ENCODE measurements at regions not wholly inside any gene's neighbourhood (a gene's known extent, or its start where the extent isn't known, plus 50 kb on each side); places are given as distances from the start of the nearest gene placed in this dataset.

DNA sequence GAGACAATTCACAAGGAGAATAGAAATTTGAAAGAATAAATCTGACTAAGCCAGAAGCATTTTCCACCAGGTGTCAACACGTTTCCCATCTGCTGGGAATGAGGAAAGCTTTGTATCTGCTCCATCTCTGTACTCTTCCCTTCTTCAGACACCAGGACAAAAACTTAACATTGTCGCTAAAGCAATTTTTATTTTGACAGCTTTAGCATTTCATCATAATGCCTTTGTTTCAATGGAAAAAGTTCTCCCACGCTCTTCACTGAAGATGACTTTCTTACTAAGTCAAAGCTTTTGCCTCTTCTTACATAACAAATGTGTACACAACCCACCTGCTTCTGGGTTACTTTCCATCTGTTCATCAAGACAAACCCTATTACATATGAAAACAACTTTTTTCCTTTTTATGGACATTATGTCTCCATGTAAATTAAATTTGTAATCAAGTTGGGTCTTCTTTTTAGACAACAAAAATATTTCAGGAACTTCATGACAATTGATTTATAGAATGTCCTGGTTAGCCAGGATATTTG, 141.7 kb upstream of the GUCY1A1 start:
- H2BK120ac ChIP-seq (ENCODE audit: low read depth, low read length, poor library complexity, severe bottlenecking): no peak overlapping the region
- no peaks in the 10 kb centered on the region for H3K4me1 ChIP-seq (ENCODE audit: insufficient read depth, low read length)
- H2BK12ac ChIP-seq (ENCODE audit: insufficient read length, low read depth, low read length): no peak overlapping the region
- Mint-ChIP-seq H3K4me1 (no peaks in the 10 kb centered on the region), H3K27ac (no peak overlapping the region), H3K4me3 (no peak overlapping the region), H3K9me3 (peaks cover 16 to 21% of the 10 kb centered on the region in 2 experiments; a peak in 4 of 5 replicates), H3K36me3 (ENCODE audit: insufficient read depth in 1 of 3, low read depth in 3 of 3) (peaks cover 0 to 17% (median 6%) of the 10 kb centered on the region in 3 experiments; a peak in 5 of 7 replicates), H3K27me3 (ENCODE audit: low read depth) (no peaks in the 10 kb centered on the region)
- H3K23me2 ChIP-seq (ENCODE audit: insufficient read length, low read depth, low read length, poor library complexity, severe bottlenecking): no peaks in the 10 kb centered on the region
- H3K9ac ChIP-seq (ENCODE audit: extremely low read depth, insufficient read length, low read length): no peak overlapping the region
- no CpG with 5 or more reads among the region's 3 CpGs for WGBS (ENCODE audit: extremely low coverage, insufficient read length, low lambda C conversion rate)
- H3K4ac ChIP-seq (ENCODE audit: low read depth, low read length): no peak overlapping the region
- H4K5ac ChIP-seq (ENCODE audit: insufficient read length, low read depth, low read length): no peak overlapping the region
- H2BK5ac ChIP-seq (ENCODE audit: insufficient read length, low read length): no peak overlapping the region
- no peak overlapping the region for H2BK20ac ChIP-seq (ENCODE audit: low read depth, low read length, poor library complexity, severe bottlenecking)
- H4K20me1 ChIP-seq (ENCODE audit: control insufficient read depth, insufficient read depth, insufficient read length): no peaks in the 10 kb centered on the region
- H3K79me1 ChIP-seq (ENCODE audit: insufficient read depth, low read depth, low read length, poor library complexity, severe bottlenecking): no peaks in the 10 kb centered on the region
- no peak overlapping the region for H3K18ac ChIP-seq (ENCODE audit: insufficient read length, low read depth, low read length)
- no peak overlapping the region for H3T11ph ChIP-seq (ENCODE audit: low read length)
- H3K79me2 ChIP-seq (ENCODE audit: insufficient read depth, low read length): no peaks in the 10 kb centered on the region
- no peak overlapping the region for H3K56ac ChIP-seq (ENCODE audit: insufficient read length, low read depth, low read length)
- no peak overlapping the region for H2AK5ac ChIP-seq (ENCODE audit: insufficient read length, low read length)
- no peaks in the 10 kb centered on the region for H3K27me3 ChIP-seq (ENCODE audit: insufficient read depth, low read length)
- no peak overlapping the region for H2BK15ac ChIP-seq (ENCODE audit: low read depth, low read length)
- H3K14ac ChIP-seq (ENCODE audit: insufficient read depth, low read length): no peak overlapping the region
- no peak overlapping the region for H3K23ac ChIP-seq (ENCODE audit: insufficient read length, low read depth, low read length)
- no peaks in the 10 kb centered on the region for H3K9me3 ChIP-seq (ENCODE audit: control insufficient read depth, low read depth, low read length)
- TF ChIP-seq, protein P1, sequence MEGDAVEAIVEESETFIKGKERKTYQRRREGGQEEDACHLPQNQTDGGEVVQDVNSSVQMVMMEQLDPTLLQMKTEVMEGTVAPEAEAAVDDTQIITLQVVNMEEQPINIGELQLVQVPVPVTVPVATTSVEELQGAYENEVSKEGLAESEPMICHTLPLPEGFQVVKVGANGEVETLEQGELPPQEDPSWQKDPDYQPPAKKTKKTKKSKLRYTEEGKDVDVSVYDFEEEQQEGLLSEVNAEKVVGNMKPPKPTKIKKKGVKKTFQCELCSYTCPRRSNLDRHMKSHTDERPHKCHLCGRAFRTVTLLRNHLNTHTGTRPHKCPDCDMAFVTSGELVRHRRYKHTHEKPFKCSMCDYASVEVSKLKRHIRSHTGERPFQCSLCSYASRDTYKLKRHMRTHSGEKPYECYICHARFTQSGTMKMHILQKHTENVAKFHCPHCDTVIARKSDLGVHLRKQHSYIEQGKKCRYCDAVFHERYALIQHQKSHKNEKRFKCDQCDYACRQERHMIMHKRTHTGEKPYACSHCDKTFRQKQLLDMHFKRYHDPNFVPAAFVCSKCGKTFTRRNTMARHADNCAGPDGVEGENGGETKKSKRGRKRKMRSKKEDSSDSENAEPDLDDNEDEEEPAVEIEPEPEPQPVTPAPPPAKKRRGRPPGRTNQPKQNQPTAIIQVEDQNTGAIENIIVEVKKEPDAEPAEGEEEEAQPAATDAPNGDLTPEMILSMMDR (conservative IDR thresholded peaks at IDR 0.05): no peak
- no peak overlapping the region for H3K27ac ChIP-seq (ENCODE audit: insufficient read length, low read depth, low read length)
- no peak overlapping the region for H4K8ac ChIP-seq (replicated peaks; ENCODE audit: insufficient read length, low read depth, low read length)
- H3K4me2 ChIP-seq (ENCODE audit: insufficient read depth, insufficient read length, low read length): no peak overlapping the region
- H2AFZ ChIP-seq (ENCODE audit: low read length): no peak overlapping the region
- no peak for DNase-seq
- H4K91ac ChIP-seq (ENCODE audit: insufficient read length, low read depth, low read length): no peak overlapping the region

All from H9 (cell line).